Urinary bladder (tissue), 4 donors: ENCODE measurements at regions not wholly inside any gene's neighbourhood (a gene's known extent, or its start where the extent isn't known, plus 50 kb on each side); places are given as distances from the start of the nearest gene placed in this dataset. TPM values are rescaled to one million over a fixed set of nuclear protein-coding genes. Genes with fewer than 3 reads are reported as not detected.

Experiments
- DNase-seq: peaks from one replicate; pipeline ENCODE4 v3.0.0-alpha.2; 2015; ENCODE audit errors: extremely low spot score
- H3K27ac ChIP-seq: one replicate; pipeline ENCODE4 v1.5.1; 2013; ENCODE audit warnings: low read depth, mild to moderate bottlenecking, moderate library complexity
- H3K36me3 ChIP-seq: one replicate; pipeline ENCODE4 v1.6.1; 2013; ENCODE audit warnings: mild to moderate bottlenecking, moderate library complexity; ENCODE audit not compliant: insufficient read depth
- H3K4me1 ChIP-seq: one replicate; pipeline ENCODE4 v1.6.1; 2013; ENCODE audit warnings: mild to moderate bottlenecking, moderate library complexity; ENCODE audit not compliant: insufficient read depth
- H3K4me3 ChIP-seq: one replicate; pipeline ENCODE4 v1.5.1; 2013; ENCODE audit warnings: low read depth, low read length
- WGBS: extraction: QIAGEN DNeasy Blood & Tissue Kit; methylation state at CpG from one replicate; pipeline ENCODE4 v1.1.7; 2013; 5-methylcytosine and 5-hydroxymethylcytosine counted together
- small RNA-seq: library from RNA; depleted of rRNA; stranded (forward); fragments of <200 nt; gene quantifications from one replicate; pipeline ENCODE3, GENCODE V24; 2014
- donor health status: healthy with polysubstance abuse.
- donor health status: healthy.

DNA sequence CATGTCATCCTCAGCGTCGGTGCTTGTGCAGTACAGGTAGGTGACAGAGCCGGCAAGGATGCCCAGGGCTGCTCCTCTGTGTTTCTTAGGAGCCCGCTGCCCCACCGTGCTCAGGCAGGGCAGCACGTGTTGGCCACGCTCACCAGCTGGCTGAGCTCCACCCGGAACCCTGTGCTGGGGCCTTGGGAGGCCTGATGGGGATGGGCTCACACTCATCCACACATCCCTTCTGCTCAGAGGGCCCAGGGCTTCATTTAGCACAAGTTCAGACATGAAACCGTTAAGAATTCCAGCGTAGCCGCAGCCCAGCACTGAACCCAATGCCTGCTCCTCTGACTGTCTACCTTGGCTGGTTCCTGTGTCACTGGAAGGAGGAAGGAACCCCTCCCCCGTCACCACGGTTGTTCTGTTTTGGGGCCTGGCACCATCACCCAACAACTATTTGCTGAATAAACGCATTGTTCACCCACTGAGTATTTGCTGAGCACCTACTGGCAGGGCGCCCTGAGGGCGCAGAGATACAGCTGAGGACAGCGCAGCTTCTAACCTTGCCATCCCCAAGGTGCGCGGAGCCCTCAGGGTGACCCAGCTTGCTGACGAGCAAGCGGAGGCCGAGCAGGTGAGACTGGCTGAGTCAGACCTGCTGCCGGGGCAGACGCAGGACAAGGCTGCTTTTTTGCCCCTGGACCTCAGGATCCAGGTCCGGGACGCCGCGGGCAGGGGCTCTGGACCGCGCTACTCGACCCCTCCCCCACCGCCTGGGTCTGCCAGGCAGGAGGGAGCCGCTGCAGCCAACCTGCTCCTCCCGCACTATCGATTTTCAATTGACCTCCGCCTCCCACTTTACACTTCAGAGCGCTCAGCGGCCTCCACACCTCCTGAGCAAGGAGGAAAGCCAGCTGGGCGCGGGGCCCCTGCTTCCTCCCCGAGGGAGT lies 50.6 kb upstream of the RET start:
- H3K27ac ChIP-seq, result no peak overlapping the region
- H3K4me3 ChIP-seq, result no peak overlapping the region
- no peak for DNase-seq
- H3K36me3 ChIP-seq, result no peaks in the 10 kb centered on the region
- WGBS, result 21% methylated on average over 41 of the region's 41 CpGs
- no peaks in the 10 kb centered on the region for H3K4me1 ChIP-seq

Small RNAs in the stretch of these regions (small RNA-seq; reads per million reads assigned to genes)
- gene MIR5100, result not detected
